GM18909 (cell line): ENCODE measurements at regions not wholly inside any gene's neighbourhood (a gene's known extent, or its start where the extent isn't known, plus 50 kb on each side); places are given as distances from the start of the nearest gene placed in this dataset.

Source experiments
- ATAC-seq: cut with Tn5 transposase; IDR thresholded peaks from one replicate; pipeline ENCODE4 v1.9.1; 2021; ENCODE audit warnings: mild to moderate bottlenecking; ENCODE audit not compliant: unreplicated experiment, poor library complexity

- no peak for ATAC-seq
Measured at GRCh38 chr6:168892031-168892430, 361.6 kb downstream of the THBS2 start.

GRCh38 chr6:168890981-168891365, 362.7 kb downstream of the THBS2 start:
- ATAC-seq = no peak

DNA sequence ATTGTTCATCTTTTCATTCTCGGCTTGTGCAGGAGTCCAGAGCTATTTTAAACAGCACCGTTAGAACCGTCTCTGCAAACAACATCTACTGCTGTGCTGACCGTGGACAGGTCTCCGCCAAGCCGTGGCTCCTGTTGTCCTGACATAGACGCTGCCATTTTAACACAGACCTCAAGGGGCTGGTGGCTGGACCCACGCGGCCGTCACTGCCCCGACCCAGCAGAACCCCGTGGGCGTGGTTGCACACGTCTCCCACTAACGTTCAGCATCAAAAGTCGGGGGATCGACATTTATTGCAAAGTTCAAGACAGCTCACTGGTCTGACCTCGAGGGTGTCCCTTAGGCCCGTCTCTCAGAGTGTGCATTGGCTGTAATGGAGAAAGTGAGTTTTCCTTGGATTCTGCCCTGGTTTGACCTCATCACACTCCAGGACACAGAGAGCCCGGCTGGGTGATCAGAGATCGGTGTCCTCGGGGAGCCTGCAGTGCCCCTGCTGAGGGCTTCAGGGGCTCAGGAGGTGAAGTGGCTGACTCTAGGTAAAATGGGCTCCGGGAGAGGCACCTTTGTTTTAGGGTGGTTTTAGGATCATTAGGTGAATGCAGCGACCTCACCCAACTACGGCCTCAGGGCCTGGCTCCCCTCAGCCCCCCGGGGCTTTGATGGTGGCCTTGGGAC, 363.2 kb downstream of the THBS2 start:
- no peak for ATAC-seq

DNA sequence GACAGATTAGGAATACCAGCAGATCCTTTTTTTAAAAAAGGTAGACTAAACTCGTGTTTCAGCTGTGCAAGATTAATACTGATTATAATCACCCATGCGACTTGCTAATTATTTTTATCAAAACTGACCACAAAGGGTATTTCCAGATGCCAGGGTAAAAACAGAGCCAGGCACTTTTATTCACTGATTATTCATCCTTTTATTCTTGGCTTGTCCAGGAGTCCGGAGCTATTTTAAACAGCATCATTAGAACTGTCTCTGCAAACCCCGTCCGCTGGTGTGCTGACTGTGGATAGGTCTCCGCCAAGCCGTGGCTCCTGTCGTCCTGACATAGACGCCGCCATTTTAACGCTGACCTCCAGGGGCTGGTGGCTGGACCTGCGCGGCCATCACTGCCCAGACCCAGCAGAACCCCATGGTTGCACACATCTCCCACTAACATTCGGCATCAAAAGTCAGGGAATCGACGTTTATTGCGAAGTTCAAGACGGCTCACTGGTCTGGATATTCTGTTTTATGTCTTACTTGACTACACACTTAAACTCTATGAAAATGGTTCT, 364.8 kb downstream of the THBS2 start:
- no peak for ATAC-seq

DNA sequence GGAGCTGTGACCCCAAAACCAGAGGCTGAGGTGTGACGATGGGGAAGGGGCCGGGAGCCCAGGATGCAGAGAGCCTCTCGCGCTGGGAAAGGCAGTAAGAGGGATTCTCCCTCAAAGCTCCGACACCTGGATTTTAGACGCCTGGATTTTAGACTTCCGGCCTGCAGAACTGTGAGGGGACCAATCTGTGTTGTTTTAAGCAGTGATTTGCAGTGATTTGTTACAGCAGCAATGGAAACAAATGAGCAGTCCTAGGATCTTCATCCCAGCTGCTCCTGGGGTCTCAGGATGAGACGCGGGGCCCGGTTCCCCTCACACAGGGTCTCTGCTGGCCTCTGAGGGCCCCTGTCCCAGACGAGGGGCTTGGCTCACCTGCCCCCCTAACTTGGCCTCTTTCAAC, 365.5 kb downstream of the THBS2 start:
- no peak for ATAC-seq

DNA sequence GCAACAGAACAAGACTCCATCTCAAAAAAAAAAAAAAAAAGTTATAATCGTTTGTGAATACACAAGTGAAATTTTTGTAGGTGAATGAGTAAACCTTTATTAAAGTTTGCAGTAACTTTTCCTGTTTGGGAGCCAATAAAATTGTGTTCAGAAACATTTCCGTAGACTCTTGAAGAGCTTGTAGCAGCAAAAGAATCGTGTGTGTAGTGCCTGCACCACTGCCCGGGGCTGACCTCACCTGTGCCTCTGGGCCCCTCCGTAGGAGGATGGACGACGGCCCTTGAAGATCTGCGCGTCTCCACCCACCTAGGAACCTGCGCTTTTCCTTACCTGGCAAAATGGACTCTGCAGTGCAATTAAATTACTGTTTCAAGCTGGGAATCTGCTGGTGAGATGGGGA, 366.0 kb downstream of the THBS2 start:
- ATAC-seq = no peak

DNA sequence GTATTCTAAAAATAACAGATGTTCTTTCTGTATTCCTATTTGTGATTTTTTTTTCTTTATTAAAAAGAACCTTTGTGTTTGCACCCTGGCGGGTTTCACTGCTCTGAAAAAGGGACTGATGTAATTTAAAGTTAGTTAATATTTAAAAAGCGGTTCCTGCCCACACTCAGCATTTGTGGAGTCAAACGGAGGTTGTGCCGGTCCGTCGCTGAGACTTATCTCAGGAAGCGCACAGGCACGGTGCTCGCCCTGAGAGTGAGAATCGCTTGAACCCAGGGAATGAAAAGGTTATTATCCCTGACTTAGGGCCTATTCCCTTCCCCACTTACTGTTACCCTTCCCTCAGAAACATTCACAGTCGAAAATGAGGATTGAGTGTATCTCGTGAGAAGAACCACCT, 366.7 kb downstream of the THBS2 start:
- ATAC-seq = no peak

- no peak for ATAC-seq
Measured at GRCh38 chr6:168885751-168886742, 367.6 kb downstream of the THBS2 start.

- ATAC-seq = no peak
Measured at GRCh38 chr6:168885196-168885595, 368.4 kb downstream of the THBS2 start.

DNA sequence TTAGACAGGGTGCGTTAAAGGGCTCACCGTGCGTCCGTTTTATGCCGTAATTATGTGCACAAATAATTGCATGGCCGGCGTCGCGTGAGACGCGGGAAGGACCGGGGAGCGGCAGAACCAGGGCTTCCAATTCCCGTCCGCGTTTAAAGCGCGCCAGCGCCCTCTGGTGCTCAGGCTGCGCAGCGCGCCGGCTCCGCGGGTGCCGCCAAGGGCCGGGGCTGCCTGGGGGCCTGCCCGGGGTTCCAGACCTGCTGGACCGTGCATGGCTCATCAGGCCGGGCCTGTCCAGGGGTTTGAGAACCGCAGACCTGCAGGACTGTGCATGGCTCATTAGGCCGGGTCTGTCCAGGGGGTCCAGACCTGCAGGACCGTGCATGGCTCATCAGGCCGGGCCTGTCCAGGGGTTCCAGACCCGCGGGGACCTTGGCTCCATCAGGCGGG, 369.0 kb downstream of the THBS2 start:
- ATAC-seq = peak; percentile 94

GRCh38 chr6:168884050-168884645, 369.5 kb downstream of the THBS2 start:
- peak; percentile 36 for ATAC-seq

DNA sequence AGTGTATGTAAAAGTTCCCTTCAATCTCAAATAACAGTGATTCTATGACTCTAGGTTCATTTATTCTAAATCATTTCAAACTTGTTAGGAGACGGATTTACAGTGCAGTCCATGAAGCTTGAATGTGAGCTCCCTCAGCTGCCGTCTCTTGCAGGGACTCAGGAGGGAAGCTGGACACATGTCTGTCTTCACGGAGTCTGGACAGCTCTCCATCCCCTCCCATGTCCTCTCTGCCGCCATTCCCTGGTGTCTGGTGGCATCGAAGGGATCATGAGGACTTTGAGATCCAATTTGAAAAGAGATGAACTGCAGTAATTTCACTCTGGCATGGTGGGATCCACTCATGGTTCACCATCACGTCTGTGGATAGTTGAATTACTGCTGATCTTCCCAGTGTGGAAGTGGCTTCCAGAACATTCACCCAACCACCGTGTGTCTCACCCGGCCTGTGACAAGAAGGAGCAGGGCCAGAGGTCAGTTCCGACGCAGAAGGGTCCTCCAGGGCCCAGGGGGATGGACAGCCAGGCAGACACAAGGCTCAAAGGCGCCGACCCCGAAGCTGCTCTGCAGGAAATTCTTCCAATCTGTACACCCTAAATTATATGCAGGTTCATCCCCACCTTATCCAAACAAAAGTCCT, 370.1 kb downstream of the THBS2 start:
- no peak for ATAC-seq

DNA sequence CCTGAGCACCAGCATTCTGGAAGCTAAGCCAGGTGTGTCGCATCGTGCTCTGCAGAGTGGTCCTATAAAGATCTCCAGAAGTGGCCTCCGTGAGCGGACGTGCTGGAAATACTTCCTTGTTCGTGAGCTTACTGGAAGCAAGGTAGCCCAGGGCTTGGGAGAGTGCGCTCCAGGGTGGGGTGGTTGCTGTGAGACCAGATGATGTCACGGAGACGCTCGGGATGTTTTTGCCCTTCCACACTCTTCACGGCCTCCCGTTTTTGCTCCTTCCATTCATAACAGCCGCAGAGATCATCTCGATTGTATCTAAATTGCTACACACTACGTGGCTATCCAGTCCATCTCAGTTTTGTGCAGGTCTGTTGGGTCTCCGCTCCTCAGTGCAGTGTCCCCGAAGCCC, 373.4 kb downstream of the THBS2 start:
- no peak for ATAC-seq

- ATAC-seq = no peak
Measured at GRCh38 chr6:168877821-168878282, 375.8 kb downstream of the THBS2 start.

GRCh38 chr6:168876956-168877355, 376.7 kb downstream of the THBS2 start:
- ATAC-seq = no peak

- no peak for ATAC-seq
Measured at GRCh38 chr6:168875811-168876576, 377.7 kb downstream of the THBS2 start.

DNA sequence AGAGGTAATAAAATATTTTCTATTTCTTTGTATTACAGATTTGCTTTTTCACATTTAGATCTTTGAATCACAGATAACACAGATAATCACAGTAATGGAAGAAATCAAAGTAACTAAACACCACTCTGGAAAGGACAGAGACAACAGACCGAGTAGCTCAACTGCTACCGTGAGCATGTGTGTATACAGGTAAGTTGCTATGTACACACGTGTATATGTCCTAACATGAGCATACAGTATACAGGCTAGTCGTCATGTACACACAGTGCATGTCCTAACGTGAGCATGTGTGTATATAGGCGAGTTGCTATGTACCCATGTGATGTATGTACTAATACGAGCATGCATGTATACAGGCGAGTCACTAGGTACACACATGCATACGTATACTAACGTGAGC, 379.0 kb downstream of the THBS2 start:
- ATAC-seq = no peak

- no peak for ATAC-seq
Measured at GRCh38 chr6:168873278-168874190, 380.1 kb downstream of the THBS2 start.
